GM18511 (cell line): ENCODE measurements at regions not wholly inside any gene's neighbourhood (a gene's known extent, or its start where the extent isn't known, plus 50 kb on each side); places are given as distances from the start of the nearest gene placed in this dataset.
"Not testable (repeated sequence)": the region's sequence is repeated elsewhere in the genome, so short reads cannot be mapped to it uniquely, and the experiment has no call there.

ENCODE experiments used
- ATAC-seq: cut with Tn5 transposase; IDR thresholded peaks from one replicate; pipeline ENCODE4 v1.9.1; 2021; ENCODE audit warnings: mild to moderate bottlenecking, moderate library complexity; ENCODE audit not compliant: unreplicated experiment

GRCh38 chr14:98900236-98900635, 371.8 kb downstream of the BCL11B start:
- ATAC-seq: no peak

- ATAC-seq: no peak
These were observed 371.2 kb downstream of the BCL11B start for GRCh38 chr14:98900798-98901197.

GRCh38 chr14:98901511-98902205, 370.3 kb downstream of the BCL11B start:
- no peak for ATAC-seq

GRCh38 chr14:98903371-98903770, 368.6 kb downstream of the BCL11B start:
- ATAC-seq: no peak

- no peak for ATAC-seq
These were observed 367.3 kb downstream of the BCL11B start for GRCh38 chr14:98904677-98905076.

GRCh38 chr14:98906123-98906995, 365.6 kb downstream of the BCL11B start:
- no peak for ATAC-seq

GRCh38 chr14:98907271-98907670, 364.7 kb downstream of the BCL11B start:
- ATAC-seq: no peak

GRCh38 chr14:98908050-98908449, 363.9 kb downstream of the BCL11B start:
- no peak for ATAC-seq

GRCh38 chr14:98909251-98909944, 362.6 kb downstream of the BCL11B start:
- no peak for ATAC-seq

GRCh38 chr14:98910061-98910460, 361.9 kb downstream of the BCL11B start:
- ATAC-seq: no peak

GRCh38 chr14:98912655-98913054, 359.3 kb downstream of the BCL11B start:
- ATAC-seq: no peak

GRCh38 chr14:98913967-98914650, 357.9 kb downstream of the BCL11B start:
- ATAC-seq: no peak

GRCh38 chr14:98914942-98915341, 357.1 kb downstream of the BCL11B start:
- no peak for ATAC-seq

GRCh38 chr14:98915625-98916024, 356.4 kb downstream of the BCL11B start:
- no peak for ATAC-seq

GRCh38 chr14:98916036-98916435, 356.0 kb downstream of the BCL11B start:
- ATAC-seq: no peak

GRCh38 chr14:98916476-98916875, 355.5 kb downstream of the BCL11B start:
- no peak for ATAC-seq

GRCh38 chr14:98919434-98919833, 352.6 kb downstream of the BCL11B start:
- no peak for ATAC-seq

GRCh38 chr14:98921306-98921705, 350.7 kb downstream of the BCL11B start:
- not testable (repeated sequence) for ATAC-seq

GRCh38 chr14:98923596-98923995, 348.4 kb downstream of the BCL11B start:
- no peak for ATAC-seq

- no peak for ATAC-seq
These were observed 348.0 kb downstream of the BCL11B start for GRCh38 chr14:98924046-98924445.
